Skin of body (tissue), 1 donor: ENCODE measurements at regions not wholly inside any gene's neighbourhood (a gene's known extent, or its start where the extent isn't known, plus 50 kb on each side); places are given as distances from the start of the nearest gene placed in this dataset.
"Not testable (repeated sequence)": the region's sequence is repeated elsewhere in the genome, so short reads cannot be mapped to it uniquely, and the experiment has no call there.

Experiments used
- DNase-seq: peaks from one replicate; lab custom pipeline; 2025; lab: John Stamatoyannopoulos, UW

DNA sequence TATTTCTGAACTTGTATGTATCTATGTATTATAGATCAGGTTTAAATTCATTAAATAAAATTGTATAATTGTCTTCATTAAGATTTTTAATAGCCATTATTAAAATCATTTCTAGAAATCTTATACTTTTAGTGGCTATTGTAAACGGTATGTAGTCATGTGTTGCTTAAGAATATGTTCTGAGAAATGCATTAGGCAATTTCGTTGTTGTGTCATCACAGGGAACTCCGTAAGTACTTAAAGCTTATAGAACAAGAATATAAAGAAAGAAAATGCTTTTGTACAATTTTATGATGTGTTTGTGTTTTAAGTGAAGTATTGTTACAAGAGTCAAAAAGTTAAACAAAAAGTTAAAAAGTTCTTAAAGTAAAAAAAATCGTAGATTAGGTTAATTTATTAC is 765.8 kb downstream of the METTL4 start:
- DNase-seq: no peak

DNA sequence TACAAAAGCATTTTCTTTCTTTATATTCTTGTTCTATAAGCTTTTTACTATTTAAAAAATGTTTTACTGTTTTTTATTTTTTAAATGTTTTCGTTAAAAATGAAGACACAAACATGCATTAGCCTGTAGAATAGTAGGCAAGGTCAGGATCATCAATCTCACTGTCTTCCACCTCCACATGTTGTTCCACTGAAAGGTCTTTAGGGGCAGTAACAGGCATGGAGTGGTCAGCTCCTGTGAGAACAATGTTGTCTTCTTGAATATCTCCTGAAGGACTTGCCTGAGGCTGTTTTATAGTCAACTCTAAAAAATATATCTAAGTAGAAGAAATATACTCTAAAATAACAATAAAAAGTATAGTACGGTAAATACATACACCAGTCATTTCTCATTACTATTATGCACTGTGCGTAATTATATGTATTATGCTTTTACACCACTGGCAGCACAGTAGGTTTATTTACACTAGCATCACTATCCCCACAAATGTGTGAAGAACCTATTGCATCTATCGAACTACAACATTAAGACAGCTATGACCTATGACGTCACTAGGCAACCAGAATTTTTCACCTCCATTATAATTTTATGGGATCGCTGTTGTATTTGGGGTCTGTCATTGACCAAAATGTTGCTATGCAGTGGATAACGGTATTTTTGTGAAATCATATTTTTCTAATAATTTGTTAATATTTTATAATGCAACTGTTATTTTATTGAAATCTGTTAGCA is 764.3 kb downstream of the METTL4 start:
- DNase-seq: no peak

DNA sequence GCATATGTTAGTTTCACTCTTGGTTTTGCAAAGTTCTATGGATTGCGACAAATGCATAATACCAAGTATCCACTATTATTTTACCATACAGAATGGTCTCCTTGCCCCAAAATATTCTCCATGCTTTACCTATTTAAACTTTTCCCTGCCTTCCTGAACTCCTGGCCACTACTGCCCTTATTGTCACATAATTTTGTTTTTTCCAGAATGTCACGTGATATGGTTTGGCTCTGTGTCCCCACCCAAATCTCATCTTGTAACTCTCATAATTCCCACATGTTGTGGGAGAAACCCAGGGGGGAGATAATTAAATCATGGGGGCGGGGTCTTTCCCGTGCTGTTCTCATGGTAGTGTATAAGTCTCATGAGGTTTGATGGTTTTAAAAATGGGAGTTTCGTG is 760.0 kb downstream of the METTL4 start:
- no peak for DNase-seq

DNA sequence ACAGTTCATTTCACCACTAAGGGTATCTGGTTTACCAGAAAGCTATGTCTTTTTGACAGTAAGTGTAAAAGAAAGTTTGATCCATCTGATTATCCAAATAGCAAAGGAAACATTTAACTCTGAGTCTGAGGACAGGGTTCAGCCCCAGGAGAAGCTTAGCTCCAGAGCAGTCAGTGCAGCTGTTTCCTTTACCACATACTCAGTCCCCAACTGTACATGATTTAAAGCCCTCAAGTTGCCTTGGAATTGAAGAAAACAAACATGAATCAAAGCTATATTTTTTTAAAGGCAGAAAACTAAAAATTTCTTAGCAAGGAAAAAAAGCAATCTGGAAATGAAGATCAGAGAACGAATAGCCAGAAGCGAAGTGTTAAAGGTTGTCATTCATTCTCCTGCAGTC is 746.0 kb downstream of the METTL4 start:
- no peak for DNase-seq

DNA sequence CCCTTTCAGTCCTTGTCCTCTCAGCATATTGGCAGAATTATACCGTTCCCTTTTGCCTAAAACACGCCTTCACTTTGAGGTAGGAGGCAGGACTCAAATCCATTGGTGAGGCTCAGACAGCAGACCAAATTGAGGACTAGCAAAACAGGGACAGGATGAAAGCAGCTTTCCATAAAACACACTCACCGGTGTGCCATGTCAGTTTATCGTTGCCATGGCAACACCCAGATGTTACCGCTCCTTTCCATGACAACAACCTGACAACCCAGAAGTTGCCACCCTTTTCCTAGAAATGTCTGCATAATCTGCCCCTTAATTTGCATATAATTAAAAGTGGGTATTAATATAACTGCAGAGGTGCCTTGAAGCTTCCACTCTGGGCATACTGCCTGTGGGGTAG is 730.4 kb downstream of the METTL4 start:
- no peak for DNase-seq

DNA sequence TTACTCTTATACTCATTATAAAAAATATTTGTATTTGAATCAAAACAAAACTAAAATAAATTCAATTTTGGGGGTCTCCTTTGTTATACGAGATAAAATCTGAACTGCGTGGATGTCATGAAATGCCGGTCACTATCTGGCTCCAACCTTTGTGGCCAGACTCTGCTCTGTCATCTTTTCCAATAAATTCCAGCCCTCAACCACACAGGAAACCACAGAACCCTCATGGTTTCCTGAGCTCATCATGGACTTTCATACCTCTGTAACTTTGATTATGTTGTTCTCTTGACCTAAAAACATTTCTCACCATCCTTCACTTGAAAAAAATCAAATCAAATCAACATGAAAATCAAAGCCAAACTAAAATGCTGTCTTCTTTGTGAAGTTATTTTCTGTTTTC is 724.7 kb downstream of the METTL4 start:
- DNase-seq: no peak

DNA sequence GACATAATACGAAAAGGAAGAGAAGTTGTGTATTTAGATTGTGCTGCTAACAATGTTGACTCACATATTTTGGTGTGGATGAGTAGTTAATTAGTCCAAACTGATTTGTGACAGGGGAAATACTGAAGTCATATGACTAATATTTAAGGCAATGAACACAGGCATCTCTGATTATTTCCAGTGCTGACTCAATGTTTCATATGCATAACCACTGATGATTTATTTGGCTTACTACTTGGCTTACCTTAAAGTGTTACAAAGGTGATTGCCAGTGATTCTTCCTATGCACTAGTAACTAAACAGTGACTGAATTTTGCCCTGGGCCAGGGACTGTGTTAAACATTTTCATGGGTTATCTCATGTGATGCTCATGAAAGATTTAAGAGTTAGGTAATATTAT is 722.6 kb downstream of the METTL4 start:
- no peak for DNase-seq

DNA sequence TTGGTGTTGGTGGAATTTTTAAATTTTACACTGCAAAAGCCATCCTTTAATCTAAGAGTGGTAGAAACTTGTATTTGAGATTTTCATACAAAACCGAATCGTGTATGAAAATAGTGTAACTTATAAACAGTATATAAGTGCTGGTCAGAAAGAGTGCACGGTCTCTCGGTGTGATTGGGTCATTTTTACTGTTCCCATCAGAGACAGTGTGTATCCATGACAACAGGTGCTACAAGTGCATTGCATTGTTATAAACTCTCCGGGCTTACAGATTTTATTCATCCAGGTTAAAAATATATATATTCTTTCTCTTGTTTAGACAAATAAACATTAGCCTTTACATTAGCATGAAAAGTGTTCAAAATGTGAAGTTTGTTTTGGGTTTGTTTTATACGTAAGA is 721.9 kb downstream of the METTL4 start:
- DNase-seq: no peak

DNA sequence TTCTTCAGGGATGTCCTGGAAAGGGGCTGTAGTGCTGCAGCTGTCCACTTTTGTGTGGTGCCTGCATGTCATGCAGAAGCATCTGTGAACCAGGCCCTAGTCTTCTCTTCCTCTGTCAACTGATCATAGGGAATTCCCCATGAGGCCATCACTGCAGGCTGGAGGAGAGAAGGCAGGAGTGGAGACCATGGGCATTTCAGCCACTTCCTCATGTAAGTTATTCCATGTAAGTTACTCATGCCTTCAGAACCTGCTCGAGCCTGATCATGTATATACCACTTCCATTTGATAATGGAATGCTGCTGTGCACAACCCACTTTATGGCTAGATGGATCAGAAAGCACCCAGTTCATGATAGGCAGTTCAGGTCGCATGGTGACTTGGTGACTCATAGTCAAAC is 714.0 kb downstream of the METTL4 start:
- not testable (repeated sequence) for DNase-seq

DNA sequence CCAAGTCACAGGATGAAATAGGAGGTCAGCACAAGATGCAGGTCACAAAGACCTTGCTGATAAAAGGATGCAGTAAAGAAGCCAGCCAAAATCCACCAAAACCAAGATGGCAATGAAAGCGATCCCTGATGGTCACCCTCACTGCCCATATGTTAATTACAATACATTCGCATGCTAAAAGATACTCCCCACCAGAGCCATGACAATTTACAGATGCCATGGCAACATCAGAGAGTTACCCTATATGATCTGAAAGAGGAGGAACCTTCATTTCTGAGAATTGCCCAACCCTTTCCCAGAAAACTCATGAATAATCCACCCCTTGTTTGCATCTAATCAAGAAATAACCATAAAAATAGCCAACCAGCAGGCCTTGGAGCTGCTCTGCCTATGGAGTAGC is 709.8 kb downstream of the METTL4 start:
- no peak for DNase-seq

DNA sequence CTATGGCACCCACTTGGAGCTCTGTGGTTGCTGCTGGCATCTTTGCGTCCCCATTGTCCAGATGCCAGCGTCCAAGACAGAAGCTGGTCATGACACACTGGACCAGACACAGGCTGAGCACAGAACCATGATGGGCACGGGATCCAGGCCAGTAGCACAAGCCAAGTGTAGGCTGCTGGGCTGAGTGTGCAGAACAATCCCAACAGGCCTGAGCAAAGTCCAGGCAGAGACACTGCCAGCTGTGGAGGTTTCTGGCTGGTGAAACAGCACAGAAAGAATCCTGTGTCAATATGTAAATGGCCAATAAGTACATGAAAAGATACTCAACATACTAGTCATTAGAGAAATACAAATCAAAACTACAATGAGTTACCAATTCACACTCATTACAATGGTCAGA is 705.4 kb downstream of the METTL4 start:
- DNase-seq: no peak

DNA sequence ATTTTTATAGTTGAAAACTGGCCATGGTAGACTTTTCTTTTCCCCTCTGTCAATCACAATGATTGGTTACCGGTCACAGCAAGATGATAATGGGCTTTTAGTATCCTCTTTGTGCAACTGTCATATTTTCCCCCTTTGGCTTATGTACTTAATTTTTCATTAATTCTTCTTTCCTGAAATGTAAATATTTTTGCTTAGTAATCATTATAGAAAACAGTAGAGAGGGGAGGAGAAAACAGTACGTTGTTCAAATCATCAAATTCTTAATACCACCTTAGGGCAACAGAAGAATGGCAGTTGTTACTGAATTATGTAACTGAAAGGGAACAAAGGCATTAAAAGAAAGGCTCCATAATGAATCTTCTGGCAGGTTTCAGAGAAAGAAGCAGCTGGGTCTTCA is 699.0 kb downstream of the METTL4 start:
- DNase-seq: no peak

DNA sequence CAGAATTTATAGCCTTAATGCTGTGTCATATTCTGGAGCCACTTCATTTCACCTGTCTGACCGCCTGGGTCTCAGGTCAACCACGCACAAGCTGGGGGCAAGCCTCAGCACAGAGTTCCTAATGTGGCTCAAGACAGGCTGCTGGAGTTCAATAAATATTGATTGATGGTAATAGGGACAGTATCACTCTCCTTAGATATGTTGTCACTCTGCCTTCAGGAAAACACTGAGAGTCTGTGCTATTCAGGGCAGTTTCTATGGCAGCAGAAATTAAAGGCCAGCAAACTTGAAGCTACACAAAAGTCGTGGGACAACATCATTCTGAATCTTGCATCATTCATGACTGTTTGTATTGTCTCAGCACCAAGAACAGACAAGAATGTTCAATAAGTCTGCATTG is 696.1 kb downstream of the METTL4 start:
- no peak for DNase-seq

DNA sequence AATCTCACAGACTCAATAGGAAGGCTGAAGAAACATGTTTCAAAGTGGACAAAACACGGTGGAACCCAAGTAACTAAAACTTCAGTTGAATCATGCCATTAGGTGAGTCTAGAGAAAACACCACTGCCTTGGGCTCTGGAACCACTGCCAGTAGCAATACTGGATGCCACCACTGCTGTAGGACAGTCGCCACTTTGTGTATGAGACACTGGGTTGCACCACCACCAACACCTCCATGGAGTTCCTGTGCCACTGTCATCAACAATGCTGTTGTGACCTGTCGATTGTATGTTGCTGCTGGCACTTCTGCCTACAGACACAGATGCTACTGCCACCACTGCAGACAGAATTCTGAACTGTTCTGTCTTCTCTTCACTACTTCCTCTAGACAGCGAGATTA is 686.7 kb downstream of the METTL4 start:
- DNase-seq: no peak

DNA sequence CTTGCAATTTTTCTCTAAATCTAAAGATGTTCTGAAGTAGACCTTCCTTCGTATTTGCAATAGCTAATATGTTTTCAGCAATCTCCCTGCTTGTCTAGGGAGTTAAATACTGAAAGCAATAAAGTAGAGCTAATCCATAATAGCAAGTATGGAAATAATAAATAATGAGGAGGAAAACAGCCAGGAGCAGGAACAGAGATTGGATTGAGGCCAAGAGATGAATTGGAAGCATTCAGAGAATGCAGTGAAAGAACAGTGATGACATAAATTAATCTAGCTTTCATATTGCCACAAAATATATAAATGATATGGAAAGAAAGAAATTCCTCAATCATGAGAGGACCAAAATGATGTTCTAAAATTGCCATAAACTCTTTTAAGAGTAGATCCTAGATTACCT is 679.7 kb downstream of the METTL4 start:
- DNase-seq: peak; percentile 66

DNA sequence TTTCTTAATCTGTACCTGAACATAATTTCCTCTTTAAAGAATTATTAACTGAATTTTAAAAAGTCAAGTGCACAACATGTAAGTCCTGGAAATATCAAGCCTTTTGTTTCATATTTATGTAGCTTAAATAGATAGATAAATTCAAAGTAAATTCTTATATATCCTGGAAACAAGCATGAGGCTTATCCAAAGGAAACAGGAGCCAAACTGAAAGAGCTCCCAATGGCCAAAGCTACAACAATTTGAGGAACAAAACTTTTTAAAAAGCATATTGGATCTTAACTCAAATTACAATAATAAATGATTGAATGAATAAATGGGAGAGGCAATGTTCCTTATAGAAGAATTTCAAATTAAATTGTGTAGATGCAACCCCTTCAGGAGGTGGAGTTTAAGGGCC is 679.1 kb downstream of the METTL4 start:
- no peak for DNase-seq

DNA sequence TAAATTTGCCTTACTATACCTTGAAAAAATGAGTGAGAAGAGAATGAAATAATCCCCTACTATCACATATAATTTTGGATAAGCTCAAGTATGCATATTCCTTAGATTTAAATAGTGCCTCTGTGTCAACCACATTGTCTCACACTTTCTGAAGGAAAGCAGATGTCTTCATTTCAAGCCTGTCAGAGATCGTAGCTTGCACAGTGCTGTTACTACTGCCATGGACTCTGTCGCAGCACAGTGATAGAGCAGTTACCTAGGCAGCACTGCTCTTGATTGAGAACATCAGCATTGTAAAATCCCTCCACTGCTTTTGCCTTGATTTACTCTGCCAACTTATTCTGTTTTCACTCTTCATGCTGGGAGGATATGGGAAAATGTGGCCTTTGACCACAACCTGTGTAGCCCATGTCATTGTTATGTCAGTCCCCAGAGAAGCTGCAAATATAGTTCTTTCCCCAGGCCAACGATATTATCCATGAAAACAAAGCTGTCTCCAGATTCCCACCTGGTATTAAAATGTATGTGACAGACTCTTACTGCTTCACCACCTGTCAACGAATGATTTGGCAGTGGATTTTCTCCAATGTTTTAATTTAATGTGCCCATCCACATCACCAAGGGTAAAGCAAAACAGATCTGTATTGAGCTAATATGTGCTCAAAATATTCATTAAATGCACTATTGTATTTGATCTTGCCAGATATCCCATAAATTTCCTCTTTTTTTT is 675.7 kb downstream of the METTL4 start:
- DNase-seq: no peak

DNA sequence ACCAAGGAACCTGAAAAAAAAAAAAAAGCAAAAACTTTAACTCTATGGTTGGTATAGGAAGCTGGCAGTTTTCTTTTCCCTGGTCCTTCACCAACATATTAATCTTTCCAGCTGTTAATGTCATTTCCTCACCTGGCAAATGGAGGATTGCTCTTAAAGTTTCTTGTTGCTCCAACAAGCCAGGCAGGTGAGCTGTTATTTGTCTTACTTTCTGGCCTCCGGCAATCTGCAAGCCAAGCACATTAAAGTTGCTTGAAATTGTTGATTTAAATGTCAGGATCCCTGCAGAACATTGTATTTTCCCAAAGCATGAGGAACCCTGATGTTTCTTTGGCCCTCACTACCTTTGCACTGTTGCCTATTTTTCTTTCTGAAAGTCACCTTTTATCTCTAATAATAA is 664.9 kb downstream of the METTL4 start:
- DNase-seq: no peak

DNA sequence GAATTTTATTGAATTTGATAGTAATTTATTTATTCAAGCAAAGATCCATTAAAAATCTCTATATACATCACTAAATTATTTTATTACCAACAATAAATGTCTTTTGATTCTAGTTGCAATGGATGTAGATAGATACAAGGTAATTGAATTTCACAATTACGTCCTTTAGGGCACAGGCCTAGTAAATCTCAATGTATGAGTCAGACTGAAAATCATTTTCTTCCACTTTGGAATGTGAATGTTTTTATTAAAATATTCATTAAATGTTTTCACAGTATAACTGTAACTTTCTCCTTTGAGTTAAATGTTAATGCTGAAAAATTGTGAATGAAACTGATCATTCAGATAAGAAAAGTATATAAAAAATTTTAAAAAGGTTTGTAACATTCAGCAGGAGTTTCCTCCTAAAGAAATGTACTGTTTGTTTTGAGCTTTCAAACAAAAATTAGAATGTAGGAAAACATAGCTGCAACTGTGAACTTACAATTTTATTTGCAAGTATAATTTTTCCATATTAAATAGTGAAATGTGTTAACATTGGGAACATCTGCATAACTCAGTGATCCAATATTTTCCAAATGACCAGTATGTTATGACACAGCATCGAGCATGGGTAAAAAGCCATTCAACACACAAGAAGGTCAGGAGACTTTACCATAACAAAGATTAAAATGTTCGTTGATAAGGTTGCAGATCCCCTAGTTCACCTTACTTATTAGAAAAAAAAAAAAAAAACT is 663.7 kb downstream of the METTL4 start:
- DNase-seq: no peak

DNA sequence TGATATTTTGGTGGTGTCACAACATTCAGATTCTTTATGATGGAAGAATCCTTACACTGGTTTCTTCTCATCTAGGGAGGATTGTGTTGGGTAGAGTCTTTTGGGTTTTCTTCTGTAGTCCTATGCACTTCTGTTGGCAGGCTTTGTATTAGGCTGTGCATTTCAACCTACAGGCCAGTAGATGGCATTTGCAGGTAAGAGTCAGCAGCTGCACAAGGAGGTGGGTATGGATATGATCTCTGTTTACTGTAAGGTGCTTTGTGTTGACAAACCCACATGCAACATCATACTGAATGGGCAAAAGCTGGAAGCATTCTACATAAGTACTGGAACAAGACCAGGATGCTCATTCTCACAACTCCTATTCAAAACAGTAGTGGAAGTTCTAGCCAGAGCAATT is 656.8 kb downstream of the METTL4 start:
- no peak for DNase-seq

DNA sequence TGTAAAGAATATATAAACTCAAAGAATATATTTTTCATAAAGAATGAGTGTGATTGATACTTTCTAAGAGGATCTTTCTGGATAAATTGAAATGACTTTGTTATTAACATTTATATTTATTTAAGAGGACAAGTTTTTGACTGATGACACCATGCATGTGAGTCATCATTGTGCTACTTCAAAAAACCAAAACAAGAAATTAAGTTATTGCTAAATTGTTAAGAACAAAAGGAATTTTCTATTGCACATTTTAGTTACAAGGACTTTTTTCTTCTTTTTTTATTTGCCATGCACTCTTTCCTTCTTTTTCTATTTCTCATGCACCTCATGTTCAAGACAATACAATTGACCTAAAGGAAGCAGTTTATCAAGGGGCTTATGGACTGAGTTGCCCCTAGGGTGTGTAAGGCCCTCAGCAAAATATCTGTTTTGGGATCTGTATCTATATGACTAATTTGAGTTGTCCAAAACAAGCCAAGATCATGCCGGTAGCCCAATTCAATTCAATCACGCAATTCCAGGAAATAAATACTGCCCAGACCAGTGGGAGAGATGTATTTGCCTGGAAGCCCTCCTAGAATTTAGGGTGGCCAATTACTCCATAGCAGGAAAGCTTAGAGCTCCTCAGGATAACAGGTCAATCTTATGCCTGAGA is 654.3 kb downstream of the METTL4 start:
- DNase-seq: no peak

DNA sequence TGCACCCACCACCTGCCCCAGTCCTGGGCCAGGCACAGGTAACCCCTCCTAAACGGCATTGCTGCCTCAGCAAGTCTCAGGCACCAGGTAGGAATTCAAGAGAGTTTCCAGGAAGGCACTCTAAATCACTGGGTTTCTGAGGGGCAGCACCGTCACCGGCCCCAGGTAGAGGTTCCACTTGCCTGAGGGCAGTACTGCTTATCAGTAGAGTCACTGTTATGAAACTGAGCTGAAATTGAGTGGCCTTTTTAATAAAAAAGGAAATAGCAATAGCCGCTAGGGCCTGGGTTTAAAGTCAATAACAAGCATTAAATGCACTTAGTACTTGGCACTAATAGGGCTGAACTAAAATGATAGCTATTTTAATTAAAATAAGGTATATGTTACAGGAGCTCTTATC is 653.7 kb downstream of the METTL4 start:
- DNase-seq: no peak
